HCT116 (cell line): ENCODE measurements at regions not wholly inside any gene's neighbourhood (a gene's known extent, or its start where the extent isn't known, plus 50 kb on each side); places are given as distances from the start of the nearest gene placed in this dataset.

ENCODE experiments used
- ATAC-seq: fragments of 200-7000 bp; cut with Tn5 transposase; 2 replicates; pipeline ENCODE4 v1.9.1; 2020; ENCODE audit warnings: mild to moderate bottlenecking, moderate library complexity
- BruUV-seq: library from RNA; stranded (reverse); fragments of 400-500 nt; replicated peaks from 2 replicates; lab custom pipeline; 2021; lab: Mats Ljungman, UMichigan
- CTCF ChIA-PET: fragments of 300-600 bp; sonication (Branson Sonifier 250); formaldehyde crosslinking; loops from one replicate; lab custom pipeline; 2021; ENCODE audit warnings: antibody characterized with exemption; lab: Charles Lee
- POLR2A ChIA-PET: fragments of 300-600, 350-600 bp; sonication (Branson Sonifier 250); formaldehyde crosslinking; loops from one replicate; lab custom pipeline; 2021; ENCODE audit warnings: antibody characterized with exemption; lab: Charles Lee
- RAD21 ChIA-PET, 2 experiments: fragments of 300-600 bp; sonication (Branson Sonifier 250); formaldehyde crosslinking; loops; one replicate each; lab custom pipeline; 2023; ENCODE audit warnings: low total read pairs in 2 of 2; ENCODE audit not compliant: uncharacterized antibody in 2 of 2, unreplicated experiment in 2 of 2, low non-redundant PET in 1 of 2; lab: Charles Lee
- DNase-seq: peaks from one replicate; pipeline ENCODE4 v3.0.0-alpha.2; 2010; ENCODE audit warnings: low read depth, low spot score
- H2AFZ ChIP-seq: fragments of 200-600 bp; shearing (Covaris generic), sonication (generic); 2 replicates; pipeline ENCODE4 v1.6.1; 2017; ENCODE audit warnings: low read depth, mixed run types, mixed read lengths, antibody characterized with exemption, low read length; ENCODE audit not compliant: poor library complexity, severe bottlenecking
- H3K27ac ChIP-seq: 2 replicates; pipeline ENCODE4 v1.5.1; 2012; ENCODE audit warnings: low read depth, low read length
- H3K27me3 ChIP-seq: fragments of 200-600 bp; sonication (generic); 2 replicates; pipeline ENCODE4 v1.6.1; 2016; ENCODE audit warnings: mixed run types, low read length, mixed read lengths; ENCODE audit not compliant: insufficient read depth
- H3K36me3 ChIP-seq, 2 experiments: fragments of 200-500 bp in 1 of 2; fragments of 200-600 bp in 1 of 2; sonication (Bioruptor generic) in 1 of 2; sonication (generic) in 1 of 2; 2 replicates each; pipeline versions ENCODE4 v1.5.1 to v1.6.1; 2014 to 2016; ENCODE audit warnings: low read length in 2 of 2, inconsistent platforms in 1 of 2, mixed read lengths in 1 of 2, mixed run types in 1 of 2; ENCODE audit not compliant: insufficient read depth in 2 of 2, control insufficient read depth in 1 of 2
- H3K4me1 ChIP-seq, 2 experiments: fragments of 200-600 bp in 1 of 2; sonication (generic) in 1 of 2; 2 replicates each; pipeline versions ENCODE4 v1.5.1 to v1.6.1; 2012 to 2017; ENCODE audit warnings: low read length in 2 of 2, inconsistent platforms in 1 of 2, mild to moderate bottlenecking in 1 of 2, mixed read lengths in 1 of 2, mixed run types in 1 of 2, moderate library complexity in 1 of 2; ENCODE audit not compliant: insufficient read depth in 2 of 2, control insufficient read depth in 1 of 2
- H3K4me2 ChIP-seq: fragments of 200-600 bp; sonication (generic); 2 replicates; pipeline ENCODE4 v1.6.1; 2017; ENCODE audit warnings: mixed run types, low read length, mixed read lengths
- H3K4me3 ChIP-seq, 2 experiments: fragments of 200-600 bp in 1 of 2; sonication (generic) in 1 of 2; replicated peaks in 1 of 2; 2 replicates each; pipeline ENCODE4 v1.5.1; 2011 to 2016; ENCODE audit warnings: low read length in 2 of 2, control low read depth in 1 of 2, low read depth in 1 of 2, mild to moderate bottlenecking in 1 of 2, mixed read lengths in 1 of 2, mixed run types in 1 of 2
- H3K79me2 ChIP-seq: fragments of 200-600 bp; sonication (generic); 2 replicates; pipeline ENCODE4 v1.6.1; 2017; ENCODE audit warnings: mild to moderate bottlenecking, mixed run types, low read length, moderate library complexity, mixed read lengths; ENCODE audit not compliant: insufficient read depth
- H3K9ac ChIP-seq: fragments of 200-600 bp; sonication (generic); 2 replicates; pipeline ENCODE4 v1.6.1; 2016; ENCODE audit warnings: low read length, mixed read lengths
- H3K9me2 ChIP-seq: fragments of 200-600 bp; sonication (generic), shearing (Covaris generic); 2 replicates; pipeline ENCODE4 v1.6.1; 2017; ENCODE audit warnings: mixed run types, mild to moderate bottlenecking, moderate library complexity; ENCODE audit not compliant: insufficient read depth
- H3K9me3 ChIP-seq, 2 experiments: fragments of 200-500 bp in 1 of 2; fragments of 200-600 bp in 1 of 2; sonication (Bioruptor generic) in 1 of 2; sonication (generic) in 1 of 2; 2 replicates each; pipeline ENCODE4 v1.6.1; 2014 to 2017; ENCODE audit warnings: low read length in 2 of 2, mixed read lengths in 2 of 2, inconsistent platforms in 1 of 2, low read depth in 1 of 2, mild to moderate bottlenecking in 1 of 2, mixed run types in 1 of 2, moderate library complexity in 1 of 2; ENCODE audit not compliant: control insufficient read depth in 1 of 2, insufficient read depth in 1 of 2
- H4K20me1 ChIP-seq: fragments of 200-600 bp; sonication (generic), shearing (Covaris generic); 2 replicates; pipeline ENCODE4 v1.6.1; 2017; ENCODE audit warnings: mixed run types, mild to moderate bottlenecking, moderate library complexity; ENCODE audit not compliant: insufficient read depth
- CEBPB ChIP-seq: IDR thresholded peaks from 2 replicates; pipeline ENCODE4 v1.6.1; 2012; ENCODE audit warnings: low read depth
- EGR1 ChIP-seq: IDR thresholded peaks from 2 replicates; pipeline ENCODE4 v1.6.1; 2012; ENCODE audit warnings: low read depth
- ELF1 ChIP-seq: IDR thresholded peaks from 2 replicates; pipeline ENCODE4 v1.6.1; 2012; ENCODE audit warnings: low read depth, borderline replicate concordance
- EZH2phosphoT487 ChIP-seq: fragments of 200-600 bp; IDR thresholded peaks from 2 replicates; pipeline ENCODE4 v1.6.1; 2018; ENCODE audit warnings: antibody characterized with exemption, borderline replicate concordance
- JUND ChIP-seq: IDR thresholded peaks from 2 replicates; pipeline ENCODE4 v1.6.1; 2012
- POLR2AphosphoS5 ChIP-seq: IDR thresholded peaks from 2 replicates; pipeline ENCODE4 v1.6.1; 2011; ENCODE audit warnings: mild to moderate bottlenecking, low read depth, low read length, moderate library complexity
- RAD21 ChIP-seq: IDR thresholded peaks from 2 replicates; pipeline ENCODE4 v1.6.1; 2012; ENCODE audit warnings: low read depth, mild to moderate bottlenecking
- SP1 ChIP-seq: IDR thresholded peaks from 2 replicates; pipeline ENCODE4 v1.6.1; 2012; ENCODE audit warnings: low read depth
- intact Hi-C: fragments of 100-400 bp; cut with micrococcal nuclease; formaldehyde crosslinking; loops from 2 replicates; pipeline ENCODE4 v1.10.0; 2022
- TF ChIP-seq, protein P1 (sequence below): IDR thresholded peaks from 2 replicates; pipeline ENCODE4 v1.6.1; 2012
- TF ChIP-seq, protein P2 (sequence below): IDR thresholded peaks from 2 replicates; pipeline ENCODE4 v1.6.1; 2012; ENCODE audit warnings: low read depth
- TF ChIP-seq, protein P3 (sequence below), 3 experiments: fragments of 200-600 bp in 1 of 3; sonication (generic) in 1 of 3; IDR thresholded peaks in 2 of 3; conservative IDR thresholded peaks in 1 of 3; 2 replicates each; pipeline ENCODE4 v1.5.1; 2012 to 2017; ENCODE audit warnings: low read depth in 2 of 3, low read length in 2 of 3, antibody characterized with exemption in 1 of 3, borderline replicate concordance in 1 of 3, control low read depth in 1 of 3, mild to moderate bottlenecking in 1 of 3, mixed read lengths in 1 of 3, mixed run types in 1 of 3, moderate library complexity in 1 of 3; ENCODE audit not compliant: insufficient read depth in 1 of 3

DNA sequence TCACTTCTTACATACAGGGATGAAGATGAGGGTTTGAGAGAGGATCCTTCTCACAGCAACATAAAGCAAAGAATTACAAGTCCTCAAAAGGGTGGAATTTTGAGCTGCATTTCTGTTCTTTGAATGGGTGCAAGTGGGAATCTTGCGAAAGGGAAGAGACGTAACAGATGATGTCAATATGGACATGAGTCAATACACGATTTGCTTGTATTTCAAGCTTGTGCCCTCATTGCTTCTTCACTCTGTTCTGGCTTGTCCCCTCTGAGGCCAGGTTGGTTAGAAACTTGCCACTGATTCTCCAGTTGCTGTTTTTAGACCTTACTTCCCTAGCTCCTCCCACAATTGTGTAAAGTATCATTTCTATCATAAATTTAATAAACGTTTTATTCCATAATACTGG is 104.8 kb upstream of the CLINT1 start:
- POLR2A ChIA-PET, result no interaction called here
- TF ChIP-seq CEBPB, result no peak
- no peak for TF ChIP-seq SP1
- TF ChIP-seq, protein P1, sequence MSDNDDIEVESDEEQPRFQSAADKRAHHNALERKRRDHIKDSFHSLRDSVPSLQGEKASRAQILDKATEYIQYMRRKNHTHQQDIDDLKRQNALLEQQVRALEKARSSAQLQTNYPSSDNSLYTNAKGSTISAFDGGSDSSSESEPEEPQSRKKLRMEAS, result no peak
- no peak for TF ChIP-seq EZH2phosphoT487
- no peak for TF ChIP-seq JUND
- TF ChIP-seq EGR1, result no peak
- TF ChIP-seq, protein P2, sequence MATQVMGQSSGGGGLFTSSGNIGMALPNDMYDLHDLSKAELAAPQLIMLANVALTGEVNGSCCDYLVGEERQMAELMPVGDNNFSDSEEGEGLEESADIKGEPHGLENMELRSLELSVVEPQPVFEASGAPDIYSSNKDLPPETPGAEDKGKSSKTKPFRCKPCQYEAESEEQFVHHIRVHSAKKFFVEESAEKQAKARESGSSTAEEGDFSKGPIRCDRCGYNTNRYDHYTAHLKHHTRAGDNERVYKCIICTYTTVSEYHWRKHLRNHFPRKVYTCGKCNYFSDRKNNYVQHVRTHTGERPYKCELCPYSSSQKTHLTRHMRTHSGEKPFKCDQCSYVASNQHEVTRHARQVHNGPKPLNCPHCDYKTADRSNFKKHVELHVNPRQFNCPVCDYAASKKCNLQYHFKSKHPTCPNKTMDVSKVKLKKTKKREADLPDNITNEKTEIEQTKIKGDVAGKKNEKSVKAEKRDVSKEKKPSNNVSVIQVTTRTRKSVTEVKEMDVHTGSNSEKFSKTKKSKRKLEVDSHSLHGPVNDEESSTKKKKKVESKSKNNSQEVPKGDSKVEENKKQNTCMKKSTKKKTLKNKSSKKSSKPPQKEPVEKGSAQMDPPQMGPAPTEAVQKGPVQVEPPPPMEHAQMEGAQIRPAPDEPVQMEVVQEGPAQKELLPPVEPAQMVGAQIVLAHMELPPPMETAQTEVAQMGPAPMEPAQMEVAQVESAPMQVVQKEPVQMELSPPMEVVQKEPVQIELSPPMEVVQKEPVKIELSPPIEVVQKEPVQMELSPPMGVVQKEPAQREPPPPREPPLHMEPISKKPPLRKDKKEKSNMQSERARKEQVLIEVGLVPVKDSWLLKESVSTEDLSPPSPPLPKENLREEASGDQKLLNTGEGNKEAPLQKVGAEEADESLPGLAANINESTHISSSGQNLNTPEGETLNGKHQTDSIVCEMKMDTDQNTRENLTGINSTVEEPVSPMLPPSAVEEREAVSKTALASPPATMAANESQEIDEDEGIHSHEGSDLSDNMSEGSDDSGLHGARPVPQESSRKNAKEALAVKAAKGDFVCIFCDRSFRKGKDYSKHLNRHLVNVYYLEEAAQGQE, result no peak
- no peak for TF ChIP-seq POLR2AphosphoS5
- TF ChIP-seq, protein P3, sequence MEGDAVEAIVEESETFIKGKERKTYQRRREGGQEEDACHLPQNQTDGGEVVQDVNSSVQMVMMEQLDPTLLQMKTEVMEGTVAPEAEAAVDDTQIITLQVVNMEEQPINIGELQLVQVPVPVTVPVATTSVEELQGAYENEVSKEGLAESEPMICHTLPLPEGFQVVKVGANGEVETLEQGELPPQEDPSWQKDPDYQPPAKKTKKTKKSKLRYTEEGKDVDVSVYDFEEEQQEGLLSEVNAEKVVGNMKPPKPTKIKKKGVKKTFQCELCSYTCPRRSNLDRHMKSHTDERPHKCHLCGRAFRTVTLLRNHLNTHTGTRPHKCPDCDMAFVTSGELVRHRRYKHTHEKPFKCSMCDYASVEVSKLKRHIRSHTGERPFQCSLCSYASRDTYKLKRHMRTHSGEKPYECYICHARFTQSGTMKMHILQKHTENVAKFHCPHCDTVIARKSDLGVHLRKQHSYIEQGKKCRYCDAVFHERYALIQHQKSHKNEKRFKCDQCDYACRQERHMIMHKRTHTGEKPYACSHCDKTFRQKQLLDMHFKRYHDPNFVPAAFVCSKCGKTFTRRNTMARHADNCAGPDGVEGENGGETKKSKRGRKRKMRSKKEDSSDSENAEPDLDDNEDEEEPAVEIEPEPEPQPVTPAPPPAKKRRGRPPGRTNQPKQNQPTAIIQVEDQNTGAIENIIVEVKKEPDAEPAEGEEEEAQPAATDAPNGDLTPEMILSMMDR (IDR thresholded peaks at IDR 0.05 in 2 of 3, conservative IDR thresholded peaks at IDR 0.05 in 1 of 3; ENCODE audit: borderline replicate concordance in 1 of 3, insufficient read depth in 1 of 3, low read depth in 2 of 3, low read length in 2 of 3), result no peak
- TF ChIP-seq ELF1, result no peak
- TF ChIP-seq RAD21, result no peak
- H3K9me3 ChIP-seq, result no peaks in the 10 kb centered on the region
- CTCF ChIA-PET, result interaction anchor here (1.8 kb wide), 1 partner anchor 15 kb away, joined by 4 read pairs; no protein-coding TSS in a partner anchor
- no peaks in the 10 kb centered on the region for H3K36me3 ChIP-seq
- H3K27me3 ChIP-seq, result no peaks in the 10 kb centered on the region
- H3K79me2 ChIP-seq, result no peaks in the 10 kb centered on the region
- intact Hi-C loops, result no loop called here
- no peak overlapping the region for H3K9ac ChIP-seq
- RAD21 ChIA-PET, result no interaction called here
- no peak overlapping the region for H3K4me2 ChIP-seq
- H3K4me3 ChIP-seq, result no peak overlapping the region
- no peaks in the 10 kb centered on the region for H3K4me1 ChIP-seq
- no peak overlapping the region for H3K27ac ChIP-seq
- no peak overlapping the region for H2AFZ ChIP-seq
- H4K20me1 ChIP-seq, result no peaks in the 10 kb centered on the region
- no peaks in the 10 kb centered on the region for H3K9me2 ChIP-seq
- no peak for ATAC-seq
- no TSS peak for BruUV-seq
- DNase-seq, result no peak
